ENCODE measurements at regions not wholly inside any gene's neighbourhood (a gene's known extent, or its start where the extent isn't known, plus 50 kb on each side); places are given as distances from the start of the nearest gene placed in this dataset.

DNA sequence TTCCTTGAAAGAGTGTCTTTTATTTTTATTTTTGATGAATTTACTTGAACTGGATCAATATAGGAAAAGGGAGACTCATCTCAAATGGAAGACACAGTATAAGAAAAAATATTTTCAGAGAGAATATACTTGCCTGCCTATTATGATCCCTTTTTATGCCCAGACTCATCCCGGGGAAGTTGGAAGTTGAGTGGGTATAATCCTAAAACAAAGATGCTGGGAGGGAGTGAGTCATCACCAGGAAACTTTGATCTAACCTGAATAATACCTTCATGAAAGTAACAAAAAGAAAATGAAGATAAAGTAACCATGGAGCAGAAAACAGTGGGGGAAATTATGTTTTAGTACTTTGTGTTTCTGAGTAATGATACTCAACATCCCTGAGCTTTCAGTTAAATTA is 1514.0 kb downstream of the FAM181B start:
- no peak overlapping the region for H3K9ac ChIP-seq (replicated peaks; ENCODE audit: extremely low read depth, insufficient read depth, low read length)
- intact Hi-C loops (cut with micrococcal nuclease) = no loop called here
- no peak overlapping the region for H3K4me3 ChIP-seq (replicated peaks in 1 of 3; ENCODE audit: insufficient read depth in 1 of 3, low read depth in 1 of 3, low read length in 3 of 3)
- no peaks in the 10 kb centered on the region for H3K4me1 ChIP-seq (ENCODE audit: control insufficient read depth, extremely low read depth, insufficient read depth, low read length)
- H3K79me2 ChIP-seq (ENCODE audit: control insufficient read depth, insufficient read depth, low read length) = no peaks in the 10 kb centered on the region
- dilution Hi-C loops (cut with MboI; ENCODE audit: extremely low pct_ligation_motif_present, low sequenced_read_pairs) = no loop called here
- no peaks in the 10 kb centered on the region for H3K36me3 ChIP-seq (ENCODE audit: control insufficient read depth in 2 of 2, extremely low read depth in 1 of 2, insufficient read depth in 2 of 2, low read length in 2 of 2)
- ChIA-PET CTCF (no interaction called here), POLR2A (no interaction called here)
- no TSS peak for BruUV-seq (replicated peaks)
- TF ChIP-seq POLR2AphosphoS5 (IDR thresholded peaks at IDR 0.05; ENCODE audit: insufficient read depth, low read depth, low read length) = no peak
- TF ChIP-seq GATA2 (IDR thresholded peaks at IDR 0.05; ENCODE audit: insufficient read depth, insufficient read length, low read depth, low read length) = no peak
- TF ChIP-seq, protein P1, sequence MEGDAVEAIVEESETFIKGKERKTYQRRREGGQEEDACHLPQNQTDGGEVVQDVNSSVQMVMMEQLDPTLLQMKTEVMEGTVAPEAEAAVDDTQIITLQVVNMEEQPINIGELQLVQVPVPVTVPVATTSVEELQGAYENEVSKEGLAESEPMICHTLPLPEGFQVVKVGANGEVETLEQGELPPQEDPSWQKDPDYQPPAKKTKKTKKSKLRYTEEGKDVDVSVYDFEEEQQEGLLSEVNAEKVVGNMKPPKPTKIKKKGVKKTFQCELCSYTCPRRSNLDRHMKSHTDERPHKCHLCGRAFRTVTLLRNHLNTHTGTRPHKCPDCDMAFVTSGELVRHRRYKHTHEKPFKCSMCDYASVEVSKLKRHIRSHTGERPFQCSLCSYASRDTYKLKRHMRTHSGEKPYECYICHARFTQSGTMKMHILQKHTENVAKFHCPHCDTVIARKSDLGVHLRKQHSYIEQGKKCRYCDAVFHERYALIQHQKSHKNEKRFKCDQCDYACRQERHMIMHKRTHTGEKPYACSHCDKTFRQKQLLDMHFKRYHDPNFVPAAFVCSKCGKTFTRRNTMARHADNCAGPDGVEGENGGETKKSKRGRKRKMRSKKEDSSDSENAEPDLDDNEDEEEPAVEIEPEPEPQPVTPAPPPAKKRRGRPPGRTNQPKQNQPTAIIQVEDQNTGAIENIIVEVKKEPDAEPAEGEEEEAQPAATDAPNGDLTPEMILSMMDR (IDR thresholded peaks at IDR 0.05; ENCODE audit: extremely low read depth in 1 of 2, insufficient read depth in 1 of 2, low read depth in 1 of 2, low read length in 2 of 2) = no peak
- TF ChIP-seq FOS (IDR thresholded peaks at IDR 0.05; ENCODE audit: borderline replicate concordance, insufficient read depth, low read length) = no peak
- TF ChIP-seq MYC (IDR thresholded peaks at IDR 0.05; ENCODE audit: low read depth, low read length) = no peak
- no peak for TF ChIP-seq EZH2 (IDR thresholded peaks at IDR 0.05; ENCODE audit: borderline replicate concordance, low read depth, low read length, severe bottlenecking)
- no peak for TF ChIP-seq JUN (IDR thresholded peaks at IDR 0.05; ENCODE audit: borderline replicate concordance, insufficient read depth, insufficient read length, low read depth)
- TF ChIP-seq, protein P2, sequence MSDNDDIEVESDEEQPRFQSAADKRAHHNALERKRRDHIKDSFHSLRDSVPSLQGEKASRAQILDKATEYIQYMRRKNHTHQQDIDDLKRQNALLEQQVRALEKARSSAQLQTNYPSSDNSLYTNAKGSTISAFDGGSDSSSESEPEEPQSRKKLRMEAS (IDR thresholded peaks at IDR 0.05; ENCODE audit: insufficient read depth, insufficient read length) = no peak
- TF ChIP-seq POLR2A (IDR thresholded peaks at IDR 0.05; ENCODE audit: low read depth, low read length) = no peak
- H3K4me2 ChIP-seq (ENCODE audit: insufficient read depth, low read length) = no peak overlapping the region
- no peaks in the 10 kb centered on the region for H3K9me3 ChIP-seq (replicated peaks; ENCODE audit: control insufficient read depth, insufficient read depth, low read length)
- DNase-seq (ENCODE audit: low read depth, low spot score) (no peak), FAIRE-seq (no peak)
- no peaks in the 10 kb centered on the region for H3K9me1 ChIP-seq (replicated peaks; ENCODE audit: control insufficient read depth, extremely low read depth, insufficient read depth, low read length)
- H3K27ac ChIP-seq (ENCODE audit: insufficient read depth, low read depth, low read length) = no peak overlapping the region
- H4K20me1 ChIP-seq (replicated peaks; ENCODE audit: control insufficient read depth, extremely low read depth, insufficient read depth, low read length) = no peaks in the 10 kb centered on the region
- H3K27me3 ChIP-seq (ENCODE audit: control insufficient read depth in 2 of 2, insufficient read depth in 2 of 2, low read length in 2 of 2) = no peaks in the 10 kb centered on the region
- H2AFZ ChIP-seq (ENCODE audit: low read depth, low read length) = no peak overlapping the region
